ENCODE measurements at regions not wholly inside any gene's neighbourhood (a gene's known extent, or its start where the extent isn't known, plus 50 kb on each side); places are given as distances from the start of the nearest gene placed in this dataset.

- TF ChIP-seq, protein P1, sequence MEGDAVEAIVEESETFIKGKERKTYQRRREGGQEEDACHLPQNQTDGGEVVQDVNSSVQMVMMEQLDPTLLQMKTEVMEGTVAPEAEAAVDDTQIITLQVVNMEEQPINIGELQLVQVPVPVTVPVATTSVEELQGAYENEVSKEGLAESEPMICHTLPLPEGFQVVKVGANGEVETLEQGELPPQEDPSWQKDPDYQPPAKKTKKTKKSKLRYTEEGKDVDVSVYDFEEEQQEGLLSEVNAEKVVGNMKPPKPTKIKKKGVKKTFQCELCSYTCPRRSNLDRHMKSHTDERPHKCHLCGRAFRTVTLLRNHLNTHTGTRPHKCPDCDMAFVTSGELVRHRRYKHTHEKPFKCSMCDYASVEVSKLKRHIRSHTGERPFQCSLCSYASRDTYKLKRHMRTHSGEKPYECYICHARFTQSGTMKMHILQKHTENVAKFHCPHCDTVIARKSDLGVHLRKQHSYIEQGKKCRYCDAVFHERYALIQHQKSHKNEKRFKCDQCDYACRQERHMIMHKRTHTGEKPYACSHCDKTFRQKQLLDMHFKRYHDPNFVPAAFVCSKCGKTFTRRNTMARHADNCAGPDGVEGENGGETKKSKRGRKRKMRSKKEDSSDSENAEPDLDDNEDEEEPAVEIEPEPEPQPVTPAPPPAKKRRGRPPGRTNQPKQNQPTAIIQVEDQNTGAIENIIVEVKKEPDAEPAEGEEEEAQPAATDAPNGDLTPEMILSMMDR (IDR thresholded peaks at IDR 0.05; ENCODE audit: poor library complexity) = no peak
- no peak for TF ChIP-seq EZH2 (IDR thresholded peaks at IDR 0.05; ENCODE audit: borderline replicate concordance)
- TF ChIP-seq EZH2phosphoT487 (IDR thresholded peaks at IDR 0.05; ENCODE audit: low read depth, severe bottlenecking, unreplicated experiment) = no peak
These were observed 262.4 kb upstream of the RMST start for GRCh38 chr12:97200181-97200580.
